GM13977 (cell line): ENCODE measurements at regions not wholly inside any gene's neighbourhood (a gene's known extent, or its start where the extent isn't known, plus 50 kb on each side); places are given as distances from the start of the nearest gene placed in this dataset.

Experiments
- DNase-seq: peaks from one replicate; pipeline ENCODE4 v3.0.0; 2012; ENCODE audit warnings: low spot score
- in situ Hi-C: fragments of 300-500 bp; cut with MboI; formaldehyde crosslinking; loops from one replicate; pipeline ENCODE4 v1.12.0; 2022; ENCODE audit warnings: low sequenced_read_pairs, low pct_unique_long_range_greater_than_20kb, mixed read lengths, inconsistent platforms; ENCODE audit not compliant: unreplicated experiment
- TF ChIP-seq, protein P1 (sequence below): IDR thresholded peaks from 2 replicates; pipeline ENCODE4 v1.5.1; 2012; ENCODE audit warnings: mild to moderate bottlenecking, control low read depth; ENCODE audit not compliant: insufficient read depth; ENCODE audit errors: extremely low read depth, missing control alignments

- in situ Hi-C loops, result no loop called here
- TF ChIP-seq, protein P1, sequence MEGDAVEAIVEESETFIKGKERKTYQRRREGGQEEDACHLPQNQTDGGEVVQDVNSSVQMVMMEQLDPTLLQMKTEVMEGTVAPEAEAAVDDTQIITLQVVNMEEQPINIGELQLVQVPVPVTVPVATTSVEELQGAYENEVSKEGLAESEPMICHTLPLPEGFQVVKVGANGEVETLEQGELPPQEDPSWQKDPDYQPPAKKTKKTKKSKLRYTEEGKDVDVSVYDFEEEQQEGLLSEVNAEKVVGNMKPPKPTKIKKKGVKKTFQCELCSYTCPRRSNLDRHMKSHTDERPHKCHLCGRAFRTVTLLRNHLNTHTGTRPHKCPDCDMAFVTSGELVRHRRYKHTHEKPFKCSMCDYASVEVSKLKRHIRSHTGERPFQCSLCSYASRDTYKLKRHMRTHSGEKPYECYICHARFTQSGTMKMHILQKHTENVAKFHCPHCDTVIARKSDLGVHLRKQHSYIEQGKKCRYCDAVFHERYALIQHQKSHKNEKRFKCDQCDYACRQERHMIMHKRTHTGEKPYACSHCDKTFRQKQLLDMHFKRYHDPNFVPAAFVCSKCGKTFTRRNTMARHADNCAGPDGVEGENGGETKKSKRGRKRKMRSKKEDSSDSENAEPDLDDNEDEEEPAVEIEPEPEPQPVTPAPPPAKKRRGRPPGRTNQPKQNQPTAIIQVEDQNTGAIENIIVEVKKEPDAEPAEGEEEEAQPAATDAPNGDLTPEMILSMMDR, result no peak
- DNase-seq, result no peak
These were observed 62.7 kb upstream of the ADORA2B start for GRCh38 chr17:15882058-15882720.

- TF ChIP-seq, protein P1, result no peak
- no peak for DNase-seq
- in situ Hi-C loops, result no loop called here
These were observed 62.2 kb upstream of the ADORA2B start for GRCh38 chr17:15882777-15883176.

GRCh38 chr17:15883617-15884111 lies 61.3 kb upstream of the ADORA2B start:
- TF ChIP-seq, protein P1, result no peak
- in situ Hi-C loops, result no loop called here
- no peak for DNase-seq

DNA sequence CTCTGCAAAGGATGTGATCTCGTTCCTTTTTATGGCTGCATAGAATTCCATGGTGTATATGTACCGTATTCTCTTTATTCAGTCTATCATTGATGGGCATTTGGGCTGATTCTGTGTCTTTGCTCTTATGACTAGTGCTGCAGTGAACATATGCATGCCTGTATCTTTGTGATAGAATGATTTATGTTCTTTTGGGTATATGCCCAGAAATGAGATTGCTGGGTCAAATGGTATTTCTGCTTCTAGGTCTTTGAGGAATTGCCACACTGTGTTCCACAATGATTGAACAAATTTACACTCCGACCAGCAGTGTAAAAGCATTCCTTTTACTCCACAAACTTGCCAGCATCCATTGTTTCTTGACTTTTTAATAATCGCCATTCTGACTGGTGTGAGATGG lies 60.2 kb upstream of the ADORA2B start:
- no peak for DNase-seq

GRCh38 chr17:15885770-15886169 lies 59.2 kb upstream of the ADORA2B start:
- no peak for DNase-seq
- TF ChIP-seq, protein P1, result no peak
- in situ Hi-C loops, result no loop called here

More for the DNA sequence above, 60.2 kb upstream of the ADORA2B start:
- in situ Hi-C loops, result no loop called here
- TF ChIP-seq, protein P1, result no peak

DNA sequence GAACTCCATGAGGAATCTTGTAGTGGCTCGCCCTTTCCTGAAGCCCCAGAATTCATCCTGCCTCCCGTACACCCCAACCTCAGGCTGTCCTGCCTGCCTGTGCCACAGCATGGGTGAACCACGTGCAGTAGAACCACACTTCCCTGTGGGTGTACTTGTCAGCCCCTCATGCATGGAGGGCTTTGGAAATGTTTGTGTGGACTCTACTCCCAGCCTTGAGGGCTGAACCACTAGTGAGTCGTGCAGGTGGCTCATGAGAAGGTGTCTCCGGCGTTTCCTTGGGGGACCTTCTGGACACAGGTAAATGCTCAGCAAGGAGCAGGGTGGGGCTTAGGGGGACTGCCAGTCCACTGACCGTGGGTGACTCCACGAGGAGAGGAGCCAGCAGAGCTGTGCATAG lies 58.7 kb upstream of the ADORA2B start:
- in situ Hi-C loops, result no loop called here
- TF ChIP-seq, protein P1, result no peak
- DNase-seq, result no peak
